Breast epithelium (tissue), 4 donors: ENCODE measurements at regions not wholly inside any gene's neighbourhood (a gene's known extent, or its start where the extent isn't known, plus 50 kb on each side); places are given as distances from the start of the nearest gene placed in this dataset.

ENCODE experiments used
- DNase-seq, 2 donors: peaks; one replicate each; pipeline ENCODE4 v3.0.0-alpha.2; 2019; ENCODE audit warnings: low spot score in 2 of 2
- H3K27ac ChIP-seq, 2 donors: fragments of 200-600 bp; sonication (generic) in 1 of 2; one replicate each; pipeline ENCODE4 v1.5.1; 2016 to 2019; ENCODE audit warnings: mild to moderate bottlenecking in 1 of 2
- H3K27me3 ChIP-seq, 2 donors: fragments of 200-600 bp; sonication (generic) in 1 of 2; one replicate each; pipeline versions ENCODE4 v1.5.1 to v1.6.0; 2017 to 2019; ENCODE audit warnings: control low read depth in 1 of 2, mild to moderate bottlenecking in 1 of 2
- H3K36me3 ChIP-seq: fragments of 200-600 bp; one replicate; pipeline ENCODE4 v1.5.1; 2019
- H3K4me1 ChIP-seq, 2 donors: fragments of 200-600 bp; sonication (generic); one replicate each; pipeline ENCODE4 v1.5.1; 2016 to 2019; ENCODE audit warnings: control low read depth in 1 of 2
- H3K4me3 ChIP-seq, 3 donors: fragments of 200-600 bp; sonication (generic); 1 replicate in 2 of 3; 2 replicates in 1 of 3; pipeline ENCODE4 v1.5.1; 2016 to 2019; ENCODE audit warnings: mild to moderate bottlenecking in 3 of 3, moderate library complexity in 2 of 3
- H3K9me3 ChIP-seq, 2 donors: fragments of 200-600 bp; sonication (generic) in 1 of 2; one replicate each; pipeline ENCODE4 v1.5.1; 2016 to 2019; ENCODE audit warnings: control low read depth in 1 of 2
- CTCF ChIP-seq, 3 donors: fragments of 450-650 bp; IDR thresholded peaks; one replicate each; pipeline ENCODE4 v1.5.1; 2016 to 2017; ENCODE audit warnings: antibody characterized with exemption in 3 of 3, mild to moderate bottlenecking in 3 of 3, moderate library complexity in 3 of 3
- POLR2A ChIP-seq: fragments of 450-650 bp; IDR thresholded peaks from one replicate; pipeline ENCODE4 v1.6.1; 2016; ENCODE audit warnings: antibody characterized with exemption, mild to moderate bottlenecking, moderate library complexity
- POLR2AphosphoS5 ChIP-seq, 3 donors: sonication (generic); formaldehyde crosslinking; IDR thresholded peaks; one replicate each; pipeline ENCODE4 v1.6.1; 2017; ENCODE audit warnings: antibody characterized with exemption in 3 of 3
- intact Hi-C: fragments of 100-400 bp; cut with DNase I; formaldehyde crosslinking; loops from one replicate; pipeline ENCODE4 v1.15.1; 2023; ENCODE audit warnings: low total_unique reads

DNA sequence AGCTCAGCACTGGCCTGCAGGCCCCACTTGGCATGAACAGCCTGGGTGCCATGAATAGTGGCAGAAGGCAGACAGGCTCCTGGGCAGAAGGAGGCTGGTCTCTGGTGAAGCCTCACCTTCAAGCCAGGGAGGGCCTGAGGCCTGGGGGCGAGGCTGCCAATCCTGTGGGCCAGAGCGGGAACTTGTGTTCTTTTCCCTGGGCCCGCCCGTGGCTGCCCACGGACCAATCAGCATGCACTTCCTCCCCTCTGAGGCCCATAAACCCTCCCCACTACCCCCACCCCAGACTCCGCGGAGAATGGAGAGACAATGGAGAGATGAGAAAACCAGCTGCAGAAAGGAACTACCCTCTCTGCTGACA lies 283.8 kb upstream of the ROBO1 start:
- Histone ChIP-seq H3K9me3 (peaks cover 0 to 3% of the 10 kb centered on the region in 2 donors), H3K36me3 (no peaks in the 10 kb centered on the region), H3K27me3 (no peaks in the 10 kb centered on the region), H3K4me3 (no peak overlapping the region), H3K4me1 (no peaks in the 10 kb centered on the region), H3K27ac (no peak overlapping the region)
- intact Hi-C loops = no loop called here
- DNase-seq = no peak
- TF ChIP-seq CTCF (IDR thresholded peaks at IDR 0.05) = no peak
- TF ChIP-seq POLR2A = no peak
- no peak for TF ChIP-seq POLR2AphosphoS5 (IDR thresholded peaks at IDR 0.05)

- intact Hi-C loops = no loop called here
- Histone ChIP-seq H3K4me1 (no peaks in the 10 kb centered on the region), H3K4me3 (no peak overlapping the region), H3K27ac (no peak overlapping the region), H3K9me3 (peaks cover 0 to 3% of the 10 kb centered on the region in 2 donors), H3K36me3 (no peaks in the 10 kb centered on the region), H3K27me3 (no peaks in the 10 kb centered on the region)
- no peak for DNase-seq
- TF ChIP-seq POLR2A (no peak), POLR2AphosphoS5 (IDR thresholded peaks at IDR 0.05) (no peak)
Observed at GRCh38 chr3:80050826-80051601, 283.2 kb upstream of the ROBO1 start.

DNA sequence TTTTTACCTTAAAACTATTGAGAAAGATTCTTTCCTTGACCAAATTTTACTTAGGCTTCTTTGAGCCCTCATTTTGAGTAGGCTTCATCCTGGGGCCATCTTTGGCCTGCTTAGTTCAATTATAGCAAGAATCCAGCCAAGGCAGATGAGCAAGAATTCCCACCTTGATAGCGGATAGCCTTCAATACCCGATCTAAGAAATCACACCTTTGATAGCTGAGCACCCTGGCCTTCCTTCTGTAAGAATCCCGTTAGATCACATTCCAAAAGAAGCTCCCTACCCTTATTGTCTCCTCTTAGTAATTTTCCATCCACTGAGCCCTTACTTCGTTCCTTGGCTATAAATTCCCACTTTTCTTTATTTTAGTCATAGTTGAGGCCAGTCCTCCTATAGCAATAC lies 275.4 kb upstream of the ROBO1 start:
- intact Hi-C loops = no loop called here
- DNase-seq = no peak
- no peaks in the 10 kb centered on the region for H3K27me3 ChIP-seq
- no peaks in the 10 kb centered on the region for H3K36me3 ChIP-seq
- H3K4me1 ChIP-seq = no peaks in the 10 kb centered on the region
- no peak overlapping the region for H3K4me3 ChIP-seq
- no peaks in the 10 kb centered on the region for H3K9me3 ChIP-seq
- H3K27ac ChIP-seq = no peak overlapping the region
- TF ChIP-seq CTCF (IDR thresholded peaks at IDR 0.05) (no peak), POLR2A (no peak), POLR2AphosphoS5 (IDR thresholded peaks at IDR 0.05) (no peak)

DNA sequence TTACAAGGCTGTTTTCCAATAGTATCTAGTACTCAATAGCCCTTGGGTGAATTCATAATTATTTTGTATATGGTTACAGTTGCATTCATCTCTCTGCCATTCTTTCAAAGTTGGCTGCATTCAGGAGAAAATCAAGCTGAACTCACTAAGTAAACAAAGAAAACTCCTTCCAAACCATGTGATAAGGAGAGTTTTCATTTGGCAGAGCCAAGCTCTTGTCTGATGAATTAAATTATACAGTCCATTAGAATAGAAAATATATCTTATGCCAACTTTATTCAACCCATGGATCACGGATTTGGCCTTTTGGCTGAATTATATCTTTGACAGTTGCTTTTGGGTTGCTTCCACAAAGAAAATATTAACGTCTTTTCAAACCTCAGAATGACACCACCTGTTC lies 272.3 kb upstream of the ROBO1 start:
- Histone ChIP-seq H3K9me3 (no peaks in the 10 kb centered on the region), H3K27me3 (no peaks in the 10 kb centered on the region), H3K4me3 (no peak overlapping the region), H3K4me1 (no peaks in the 10 kb centered on the region), H3K36me3 (no peaks in the 10 kb centered on the region), H3K27ac (no peak overlapping the region)
- intact Hi-C loops = no loop called here
- TF ChIP-seq POLR2A (no peak), CTCF (IDR thresholded peaks at IDR 0.05) (no peak), POLR2AphosphoS5 (IDR thresholded peaks at IDR 0.05) (no peak)
- no peak for DNase-seq

GRCh38 chr3:80036176-80036575 lies 268.4 kb upstream of the ROBO1 start:
- Histone ChIP-seq H3K27ac (no peak overlapping the region), H3K9me3 (no peaks in the 10 kb centered on the region), H3K27me3 (no peaks in the 10 kb centered on the region), H3K4me3 (no peak overlapping the region), H3K4me1 (no peaks in the 10 kb centered on the region), H3K36me3 (no peaks in the 10 kb centered on the region)
- TF ChIP-seq POLR2AphosphoS5 (IDR thresholded peaks at IDR 0.05) (no peak), CTCF (IDR thresholded peaks at IDR 0.05) (no peak), POLR2A (no peak)
- intact Hi-C loops = no loop called here
- no peak for DNase-seq
